Tibial nerve (tissue), 4 donors: ENCODE measurements at regions not wholly inside any gene's neighbourhood (a gene's known extent, or its start where the extent isn't known, plus 50 kb on each side); places are given as distances from the start of the nearest gene placed in this dataset.

Experiments used
- DNase-seq, 2 donors: peaks; one replicate each; pipeline ENCODE4 v3.0.0-alpha.2; 2019; ENCODE audit warnings: low spot score in 2 of 2
- H3K27ac ChIP-seq, 4 donors: fragments of 200-600 bp; sonication (generic) in 3 of 4; one replicate each; pipeline ENCODE4 v1.5.1; 2017 to 2019; ENCODE audit warnings: mild to moderate bottlenecking in 1 of 4
- H3K27me3 ChIP-seq, 2 donors: fragments of 200-600 bp; sonication (generic) in 1 of 2; one replicate each; pipeline versions ENCODE4 v1.5.1 to v1.6.0; 2017 to 2019
- H3K36me3 ChIP-seq, 3 donors: fragments of 200-600 bp; sonication (generic); one replicate each; pipeline ENCODE4 v1.5.1; 2018 to 2019
- H3K4me1 ChIP-seq, 4 donors: fragments of 200-600 bp; sonication (generic) in 3 of 4; one replicate each; pipeline ENCODE4 v1.5.1; 2017 to 2019
- H3K4me3 ChIP-seq, 4 donors: fragments of 200-600 bp; sonication (generic) in 3 of 4; one replicate each; pipeline ENCODE4 v1.5.1; 2017 to 2019; ENCODE audit warnings: mild to moderate bottlenecking in 1 of 4, moderate library complexity in 1 of 4
- H3K9me3 ChIP-seq, 4 donors: fragments of 200-600 bp; sonication (generic) in 3 of 4; one replicate each; pipeline ENCODE4 v1.5.1; 2017 to 2019
- CTCF ChIP-seq, 5 experiments: fragments of 200-600 bp in 3 of 5; fragments of 450-650 bp in 2 of 5; sonication (generic) in 3 of 5; IDR thresholded peaks; one replicate each; pipeline ENCODE4 v1.5.1; 2016 to 2019; ENCODE audit warnings: antibody characterized with exemption in 5 of 5, mild to moderate bottlenecking in 3 of 5, moderate library complexity in 2 of 5
- EP300 ChIP-seq, 2 donors: sonication (generic); formaldehyde crosslinking; IDR thresholded peaks; one replicate each; pipeline ENCODE4 v1.6.1; 2017; ENCODE audit warnings: antibody characterized with exemption in 2 of 2, mild to moderate bottlenecking in 1 of 2
- POLR2A ChIP-seq, 2 donors: fragments of 450-650 bp; IDR thresholded peaks; one replicate each; pipeline ENCODE4 v1.6.1; 2017; ENCODE audit warnings: antibody characterized with exemption in 2 of 2, mild to moderate bottlenecking in 2 of 2, moderate library complexity in 2 of 2
- WGBS, 2 donors: methylation state at CpG; one replicate each; pipeline ENCODE4 v1.1.5; 2018; 5-methylcytosine and 5-hydroxymethylcytosine counted together

GRCh38 chr13:34627509-34628208 is 314.4 kb upstream of the NBEA start:
- Histone ChIP-seq H3K27me3 (no peaks in the 10 kb centered on the region), H3K36me3 (no peaks in the 10 kb centered on the region), H3K9me3 (no peaks in the 10 kb centered on the region), H3K4me1 (no peaks in the 10 kb centered on the region), H3K27ac (no peak overlapping the region), H3K4me3 (no peak overlapping the region)
- WGBS, 2 donors = 50 to 51% methylated on average over 9 of the region's 9 CpGs
- TF ChIP-seq EP300 (IDR thresholded peaks at IDR 0.05) = no peak
- no peak for TF ChIP-seq POLR2A (IDR thresholded peaks at IDR 0.05)
- no peak for TF ChIP-seq CTCF (IDR thresholded peaks at IDR 0.05)
- no peak for DNase-seq

GRCh38 chr13:34628209-34628682 is 313.8 kb upstream of the NBEA start:
- WGBS, 2 donors = 61 to 64% methylated on average over 5 of the region's 5 CpGs
- Histone ChIP-seq H3K36me3 (no peaks in the 10 kb centered on the region), H3K27ac (no peak overlapping the region), H3K9me3 (no peaks in the 10 kb centered on the region), H3K4me3 (no peak overlapping the region), H3K4me1 (no peaks in the 10 kb centered on the region), H3K27me3 (no peaks in the 10 kb centered on the region)
- no peak for TF ChIP-seq EP300 (IDR thresholded peaks at IDR 0.05)
- no peak for TF ChIP-seq CTCF (IDR thresholded peaks at IDR 0.05)
- TF ChIP-seq POLR2A (IDR thresholded peaks at IDR 0.05) = no peak
- DNase-seq = no peak

- Histone ChIP-seq H3K4me3 (no peak overlapping the region), H3K27me3 (no peaks in the 10 kb centered on the region), H3K4me1 (no peaks in the 10 kb centered on the region), H3K9me3 (no peaks in the 10 kb centered on the region), H3K27ac (no peak overlapping the region), H3K36me3 (no peaks in the 10 kb centered on the region)
- 65 to 69% methylated on average over 2 of the region's 2 CpGs for WGBS, 2 donors
- TF ChIP-seq EP300 (IDR thresholded peaks at IDR 0.05) = no peak
- no peak for TF ChIP-seq POLR2A (IDR thresholded peaks at IDR 0.05)
- TF ChIP-seq CTCF (IDR thresholded peaks at IDR 0.05) = no peak
- no peak for DNase-seq
Observed at GRCh38 chr13:34634448-34634847, 307.6 kb upstream of the NBEA start.

- no peaks in the 10 kb centered on the region for H3K4me1 ChIP-seq
- no peaks in the 10 kb centered on the region for H3K27me3 ChIP-seq
- H3K9me3 ChIP-seq = no peaks in the 10 kb centered on the region
- H3K36me3 ChIP-seq = no peaks in the 10 kb centered on the region
- 63 to 85% methylated on average over 1 of the region's 1 CpG for WGBS, 2 donors
- no peak for DNase-seq
- H3K4me3 ChIP-seq = no peak overlapping the region
- TF ChIP-seq POLR2A (IDR thresholded peaks at IDR 0.05) = no peak
- TF ChIP-seq EP300 (IDR thresholded peaks at IDR 0.05) = no peak
- TF ChIP-seq CTCF (IDR thresholded peaks at IDR 0.05) = no peak
- H3K27ac ChIP-seq = no peak overlapping the region
Observed at GRCh38 chr13:34637138-34637537, 304.9 kb upstream of the NBEA start.

- no peak for DNase-seq
- no peak overlapping the region for H3K27ac ChIP-seq
Observed at GRCh38 chr13:34637636-34638035, 304.4 kb upstream of the NBEA start.

More at GRCh38 chr13:34637636-34638035, 304.4 kb upstream of the NBEA start:
- 90 to 92% methylated on average over 2 of the region's 2 CpGs for WGBS, 2 donors
- Histone ChIP-seq H3K27me3 (no peaks in the 10 kb centered on the region), H3K4me3 (no peak overlapping the region), H3K36me3 (no peaks in the 10 kb centered on the region), H3K9me3 (no peaks in the 10 kb centered on the region), H3K4me1 (no peaks in the 10 kb centered on the region)
- TF ChIP-seq EP300 (IDR thresholded peaks at IDR 0.05) (no peak), POLR2A (IDR thresholded peaks at IDR 0.05) (no peak), CTCF (IDR thresholded peaks at IDR 0.05) (no peak)
